Non-pigmented ciliary epithelial cell (primary cell): ENCODE measurements at regions not wholly inside any gene's neighbourhood (a gene's known extent, or its start where the extent isn't known, plus 50 kb on each side); places are given as distances from the start of the nearest gene placed in this dataset.
"Not testable (repeated sequence)": the region's sequence is repeated elsewhere in the genome, so short reads cannot be mapped to it uniquely, and the experiment has no call there.

Experiments
- DNase-seq: peaks from one replicate; pipeline ENCODE4 v3.0.0-alpha.2; 2010; ENCODE audit warnings: low read depth

DNA sequence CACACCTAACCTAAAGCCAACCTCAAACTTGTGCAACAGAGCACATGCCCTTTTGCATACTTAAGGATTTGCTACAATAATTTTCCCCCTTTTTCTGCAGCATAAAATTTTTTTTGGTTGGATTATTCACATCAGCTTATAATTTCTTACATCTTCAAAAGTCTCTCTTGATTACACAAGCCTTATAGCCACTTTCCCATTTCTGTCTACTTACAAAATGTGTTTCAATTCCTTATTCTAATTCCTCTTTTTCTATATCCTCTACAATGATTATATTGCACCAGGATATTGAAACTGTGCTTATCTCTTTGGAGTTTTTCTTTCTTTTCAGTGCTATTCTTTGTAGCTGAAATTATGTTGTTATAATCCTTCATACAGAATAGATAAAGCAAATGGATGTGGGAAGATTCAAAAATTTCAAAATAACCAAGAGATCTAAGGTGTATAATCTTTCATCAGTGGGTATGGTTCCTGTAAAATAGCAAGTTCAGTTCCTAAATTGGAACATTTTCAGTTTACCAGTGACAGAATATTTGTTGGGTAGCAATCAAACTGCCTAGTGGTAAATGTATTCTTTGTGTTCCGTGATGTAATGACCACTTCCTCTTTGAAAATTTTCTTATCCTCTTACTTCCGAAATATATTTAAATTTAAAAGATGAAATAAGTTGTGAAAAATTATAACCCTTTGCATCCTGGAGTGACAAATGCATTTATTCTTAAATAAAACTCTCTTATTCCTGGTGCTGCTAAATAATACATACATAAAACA lies 386.8 kb upstream of the CHD1 start:
- DNase-seq: no peak

DNA sequence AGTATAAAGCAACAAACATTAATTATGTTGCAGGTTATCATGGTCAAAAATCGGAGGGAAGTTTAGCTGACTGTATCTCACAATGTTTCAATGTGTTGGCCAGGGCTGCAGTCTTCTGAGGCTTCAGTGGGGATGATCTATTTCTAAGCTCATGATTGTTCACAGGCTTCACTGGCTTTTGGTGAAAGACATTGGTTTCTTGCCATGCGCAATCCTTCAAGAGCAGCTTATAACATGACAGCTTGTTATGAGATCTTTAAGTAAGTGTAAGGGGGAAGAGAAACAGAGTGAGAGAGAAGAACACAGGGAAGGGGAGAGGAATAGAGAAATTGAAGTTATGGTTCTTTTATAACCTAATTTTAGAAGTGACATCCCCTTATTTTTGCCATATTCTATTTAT lies 385.9 kb upstream of the CHD1 start:
- DNase-seq: no peak

DNA sequence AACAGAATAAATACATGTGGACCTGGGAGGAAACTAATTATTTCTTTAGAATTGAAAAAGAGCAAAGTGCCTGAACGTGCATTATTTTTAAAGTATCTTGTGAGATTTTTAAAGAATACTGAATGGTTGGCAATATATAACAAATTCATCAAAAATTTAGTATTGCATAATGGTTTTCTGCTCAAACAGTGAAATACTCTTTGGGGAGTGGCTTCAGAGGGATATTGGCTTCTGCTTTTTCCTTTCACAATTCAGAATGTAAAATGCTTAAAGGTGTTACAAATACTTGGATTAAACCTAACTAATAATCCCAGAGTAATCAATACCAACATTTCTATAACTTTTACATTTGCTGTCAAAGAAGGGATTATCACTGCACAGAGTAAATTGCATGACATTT lies 379.3 kb upstream of the CHD1 start:
- DNase-seq: no peak

DNA sequence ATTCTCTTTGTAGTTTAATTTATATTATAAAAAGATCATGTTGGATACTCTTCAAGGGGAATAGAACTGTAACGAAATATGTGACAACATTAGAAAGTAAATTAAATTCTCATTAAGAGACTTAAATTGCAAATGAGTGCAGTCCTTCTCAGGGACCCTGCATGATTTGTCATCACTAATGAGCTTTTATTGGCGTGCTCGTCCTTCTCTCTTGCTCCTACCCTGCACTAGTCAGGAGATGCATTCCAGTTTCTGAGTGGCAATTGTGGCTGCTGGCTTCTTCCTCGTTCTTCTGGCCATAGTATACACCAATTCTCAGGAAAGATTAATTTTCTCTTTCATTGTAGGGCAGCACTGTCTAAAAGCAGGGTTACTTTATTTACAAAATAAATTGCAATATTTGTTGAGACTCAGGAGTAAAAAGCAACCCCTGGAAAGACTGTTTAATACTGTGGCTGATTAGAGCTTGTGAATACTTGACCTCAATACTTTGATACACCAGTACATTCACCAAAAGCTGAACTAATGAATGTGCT lies 376.3 kb upstream of the CHD1 start:
- no peak for DNase-seq

DNA sequence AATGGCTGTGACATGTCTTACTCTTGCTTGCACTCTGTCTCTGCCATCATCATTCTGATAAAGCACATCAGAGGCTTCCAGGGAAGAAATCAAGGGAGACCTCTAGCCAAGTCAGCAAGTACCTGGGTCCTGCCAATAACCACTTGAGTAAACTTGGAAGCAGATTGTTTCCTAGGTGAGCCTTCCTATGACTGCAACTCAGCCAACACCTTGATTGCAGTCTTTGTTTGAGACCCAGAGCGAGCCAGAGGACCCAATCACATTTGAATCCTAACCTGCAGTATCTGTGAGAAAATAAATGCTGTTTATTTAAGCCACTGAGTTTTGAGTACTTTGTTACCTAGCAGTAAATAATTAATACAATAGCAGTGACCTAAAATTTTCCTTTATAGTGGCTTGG lies 356.8 kb upstream of the CHD1 start:
- no peak for DNase-seq

DNA sequence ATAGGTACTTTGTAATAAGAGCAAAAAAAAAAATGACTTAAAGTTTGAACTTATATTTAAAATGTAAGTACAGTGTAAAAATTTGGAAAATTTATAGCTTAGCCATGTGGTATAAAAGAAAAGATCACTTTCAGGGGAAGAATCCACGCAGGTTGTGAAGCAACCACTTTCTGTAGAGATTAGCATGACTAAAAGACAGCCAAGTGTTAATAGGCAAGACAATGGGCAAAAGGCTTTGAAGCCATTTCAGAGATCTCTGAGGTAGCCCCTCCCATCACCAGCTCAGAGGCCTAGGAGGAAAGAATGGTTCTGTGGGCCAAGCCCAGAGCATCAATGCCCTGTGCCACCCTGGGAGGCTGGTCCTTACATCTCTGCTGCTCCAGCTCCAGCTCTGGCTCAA lies 346.3 kb upstream of the CHD1 start:
- no peak for DNase-seq

DNA sequence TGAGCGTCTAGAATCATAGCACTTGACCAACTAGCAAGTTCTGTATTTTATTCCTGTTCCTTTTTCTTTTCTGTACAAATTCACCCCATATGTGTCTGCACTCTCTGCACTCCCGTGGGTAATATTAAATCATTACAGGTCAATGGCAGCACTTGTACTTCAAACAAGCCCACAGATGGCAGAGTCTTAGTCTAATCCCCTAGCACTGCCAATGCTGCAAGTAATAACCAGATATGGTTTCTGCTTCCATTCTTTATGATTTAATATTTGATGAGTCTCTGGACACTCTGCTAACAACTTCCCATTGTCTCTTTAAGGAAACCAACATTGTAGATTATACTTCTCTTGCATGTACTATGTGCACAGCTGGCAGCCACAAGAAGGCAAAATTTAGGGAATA lies 343.8 kb upstream of the CHD1 start:
- no peak for DNase-seq

DNA sequence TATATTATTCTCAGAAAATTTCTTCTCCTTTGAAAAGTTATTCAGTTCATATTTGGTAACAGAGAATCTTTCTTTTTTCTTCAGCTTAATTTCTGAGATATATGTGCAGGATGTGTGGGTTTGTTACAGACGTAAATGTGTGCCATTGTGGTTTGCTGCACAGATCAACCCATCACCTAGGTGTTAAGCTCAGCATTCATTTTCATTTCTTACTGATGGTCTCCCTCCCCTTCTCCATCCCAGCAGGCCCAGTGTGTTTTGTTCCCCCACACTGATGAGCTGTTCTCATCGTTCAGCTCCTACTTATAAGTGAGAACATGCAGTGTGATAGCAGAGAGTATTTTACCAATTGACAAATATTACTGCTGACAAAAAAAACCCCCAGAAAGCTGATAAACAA lies 330.0 kb upstream of the CHD1 start:
- no peak for DNase-seq

DNA sequence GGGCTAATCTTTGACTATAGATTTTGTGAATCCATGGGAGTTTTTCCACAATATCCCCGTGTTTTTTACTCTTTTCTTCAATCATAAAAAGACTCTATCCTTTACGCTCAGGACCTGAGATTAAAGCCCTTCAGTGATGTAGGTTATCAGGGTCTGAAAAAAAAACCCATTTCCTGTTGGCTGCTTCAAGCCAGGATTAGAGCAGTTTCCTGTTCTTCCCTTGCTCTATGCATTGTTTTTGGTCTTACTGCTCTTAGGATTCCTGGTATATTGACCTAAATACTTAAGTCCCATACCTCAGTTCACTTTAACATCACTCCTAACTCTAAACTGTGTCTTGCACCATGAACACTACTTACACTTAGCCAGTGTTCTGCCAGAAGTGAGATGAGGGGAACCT lies 319.3 kb upstream of the CHD1 start:
- no peak for DNase-seq

DNA sequence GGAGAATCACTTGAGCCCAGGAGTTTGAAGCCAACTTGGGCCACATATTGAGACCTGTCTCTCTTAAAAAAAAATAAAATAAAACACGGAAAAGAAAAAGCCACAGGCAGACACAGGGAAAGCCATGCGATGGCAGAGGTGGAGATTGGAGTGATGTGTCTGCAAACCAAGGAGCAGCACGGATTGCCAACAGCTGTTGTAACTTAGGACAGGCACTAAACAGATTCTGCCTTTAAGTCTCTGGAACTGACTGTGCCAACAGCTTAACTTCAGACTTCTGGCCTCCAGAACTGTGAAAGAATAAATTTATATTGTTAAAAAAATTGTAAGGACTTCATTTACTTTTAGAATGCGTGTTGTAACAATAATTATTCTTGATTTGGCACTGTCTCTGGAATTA lies 318.5 kb upstream of the CHD1 start:
- no peak for DNase-seq

DNA sequence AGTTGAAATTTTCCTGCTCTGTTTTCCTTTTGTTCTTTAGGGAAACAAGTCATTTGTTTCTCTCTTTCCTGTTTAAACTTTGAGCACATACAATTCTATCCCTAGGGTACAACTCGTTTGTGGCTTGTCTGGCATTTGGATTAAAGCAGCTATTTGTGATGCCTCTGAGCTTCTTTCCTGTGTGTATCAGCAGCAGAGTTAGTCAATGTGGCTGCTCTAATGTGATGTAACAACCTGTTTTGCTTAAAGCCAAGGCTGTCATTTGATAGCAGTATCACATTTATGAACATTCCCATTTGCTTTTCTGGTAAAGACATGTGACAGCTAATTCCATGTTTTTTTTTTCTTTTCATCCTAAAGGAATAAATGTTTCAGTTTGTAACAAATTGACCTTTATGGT lies 314.3 kb upstream of the CHD1 start:
- no peak for DNase-seq

DNA sequence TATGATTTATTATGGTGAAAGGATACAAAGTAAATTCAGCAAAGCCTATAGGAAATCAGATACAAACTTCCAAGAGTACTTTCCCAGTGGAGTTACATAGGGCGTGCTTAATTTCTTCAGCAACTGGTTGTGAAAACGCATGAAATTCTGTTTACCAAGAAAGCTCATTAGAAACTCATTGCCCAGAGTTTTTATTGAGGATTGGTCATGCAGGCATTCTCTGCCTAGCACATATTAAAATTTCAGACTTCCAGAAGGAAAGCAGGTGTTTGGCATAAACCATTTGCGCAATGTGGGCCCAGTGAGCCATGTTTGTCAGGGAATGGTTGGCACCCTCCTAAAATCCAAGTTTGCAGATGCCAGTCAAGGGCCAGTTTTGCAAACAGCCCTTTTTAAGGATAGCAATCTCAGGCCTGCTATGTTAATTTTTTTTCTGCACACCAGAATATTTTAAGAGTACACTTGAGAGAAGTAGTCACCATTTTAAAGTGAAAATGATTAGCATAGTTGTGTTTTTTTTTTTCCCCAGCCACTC lies 311.1 kb upstream of the CHD1 start:
- no peak for DNase-seq

DNA sequence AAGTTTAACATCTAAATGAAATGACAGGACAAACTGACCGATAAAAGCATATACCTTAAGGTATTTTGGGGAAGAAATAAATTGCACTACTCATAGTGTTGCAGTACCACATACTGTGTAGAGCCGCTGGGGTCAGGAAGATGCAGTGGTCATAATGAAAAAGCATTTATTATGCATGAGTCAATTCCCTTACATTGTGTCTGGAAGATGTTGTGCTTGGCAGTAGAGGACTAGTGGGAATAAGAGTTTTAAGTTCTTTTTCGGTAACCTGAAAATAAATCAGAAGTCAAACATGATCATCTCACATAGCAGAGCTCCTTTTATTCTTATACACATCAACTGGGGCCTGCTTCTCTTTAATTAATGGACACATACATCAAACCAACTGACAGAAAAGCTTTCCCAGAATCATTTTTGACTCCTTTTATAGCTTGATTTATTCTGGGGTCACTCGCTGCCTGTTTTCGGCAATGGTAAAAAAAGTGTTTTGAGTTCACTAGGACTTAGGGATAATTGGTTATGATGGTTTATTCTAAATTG lies 262.5 kb upstream of the CHD1 start:
- no peak for DNase-seq

DNA sequence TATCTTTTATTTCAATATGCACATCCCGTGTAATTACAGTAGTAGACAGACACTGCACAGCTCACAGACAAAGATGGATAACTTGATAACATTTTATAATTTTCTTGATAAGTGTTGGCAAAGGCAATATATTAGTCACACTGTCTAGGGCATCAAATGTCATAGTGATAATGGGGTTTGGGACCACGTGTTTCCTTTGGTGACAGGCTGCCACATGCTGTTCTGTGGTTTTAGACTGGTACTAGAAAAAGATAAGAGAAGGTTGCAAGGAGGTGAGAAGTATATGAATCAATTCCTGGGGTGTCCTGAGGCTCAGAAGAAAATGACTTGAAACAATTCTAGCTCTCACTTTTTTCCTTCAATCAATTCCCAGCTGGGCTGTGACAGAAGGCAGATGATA lies 258.8 kb upstream of the CHD1 start:
- no peak for DNase-seq

DNA sequence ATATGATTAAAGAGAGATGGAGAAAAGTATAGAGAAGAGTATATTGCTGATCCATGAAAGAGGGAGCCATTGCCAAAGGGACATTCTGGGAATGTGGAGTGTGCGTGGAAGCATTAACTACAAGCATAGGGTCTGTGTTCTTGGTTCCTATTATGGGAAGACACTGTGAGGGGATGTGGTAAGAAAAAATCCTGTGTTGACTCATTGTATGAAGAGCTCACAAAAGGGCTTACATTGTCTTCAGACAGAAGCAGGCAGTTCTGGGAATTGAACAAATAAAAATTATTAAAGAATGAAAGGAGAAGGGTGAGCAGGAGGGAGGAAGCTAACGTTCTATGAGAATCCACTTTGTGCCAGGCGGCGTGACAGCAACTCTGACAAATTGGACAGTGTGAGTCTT lies 250.4 kb upstream of the CHD1 start:
- DNase-seq: no peak

DNA sequence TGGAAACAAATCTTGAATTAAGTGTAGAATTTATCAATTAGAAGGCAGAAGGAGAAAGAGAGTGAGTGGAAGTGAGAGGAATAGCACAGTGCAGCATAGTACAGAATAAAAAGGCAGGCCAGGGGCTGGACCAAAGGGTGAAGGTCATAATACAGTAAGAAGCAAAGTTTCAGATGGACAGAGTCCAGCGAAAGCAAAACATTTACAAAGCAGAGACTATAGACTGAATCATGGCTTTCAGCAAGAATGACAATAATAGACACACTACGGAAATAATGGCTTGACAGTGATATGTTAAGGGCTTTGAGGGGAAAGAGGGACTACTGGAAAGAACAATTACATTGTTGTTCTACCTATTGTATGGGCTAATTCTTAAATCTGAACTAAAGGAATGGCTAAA lies 249.0 kb upstream of the CHD1 start:
- DNase-seq: no peak

DNA sequence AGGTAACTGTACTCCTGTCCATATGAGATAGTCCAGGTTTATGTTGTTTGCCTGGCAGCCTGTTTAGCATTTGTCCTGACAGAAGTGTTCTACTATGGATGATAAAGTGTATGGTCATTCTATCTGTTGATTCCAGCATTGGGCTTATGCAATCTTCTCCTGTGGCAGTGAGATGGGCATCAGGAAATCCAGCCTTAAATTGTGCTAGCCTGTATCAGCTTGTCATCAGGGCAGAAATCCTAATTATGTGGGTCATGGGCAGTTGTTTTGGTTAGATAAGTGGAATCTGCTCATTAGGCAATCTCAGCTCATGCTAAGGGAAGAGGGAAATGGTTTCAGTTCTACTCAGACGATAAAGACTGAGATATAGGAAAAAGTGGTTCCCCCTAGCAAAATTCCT lies 247.4 kb upstream of the CHD1 start:
- DNase-seq: no peak

DNA sequence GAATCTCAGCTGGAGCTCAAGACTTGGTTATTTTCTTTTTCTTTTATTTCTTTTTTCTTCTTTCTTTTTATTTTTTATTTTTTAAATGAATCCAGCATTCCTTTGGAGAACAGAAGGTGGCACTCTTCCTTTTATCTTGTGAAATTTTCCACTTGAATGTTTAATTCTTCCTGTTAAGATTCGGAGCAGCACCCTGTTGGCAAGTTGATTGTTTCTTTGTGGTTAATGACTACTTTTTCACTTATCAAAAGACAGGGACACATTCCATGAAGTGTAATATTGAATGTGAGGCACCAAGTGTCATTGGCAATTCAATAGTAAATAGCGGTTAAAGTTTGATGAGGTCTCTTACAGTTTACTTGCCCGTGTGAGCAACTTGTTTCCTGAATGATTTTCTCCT lies 240.5 kb upstream of the CHD1 start:
- no peak for DNase-seq

DNA sequence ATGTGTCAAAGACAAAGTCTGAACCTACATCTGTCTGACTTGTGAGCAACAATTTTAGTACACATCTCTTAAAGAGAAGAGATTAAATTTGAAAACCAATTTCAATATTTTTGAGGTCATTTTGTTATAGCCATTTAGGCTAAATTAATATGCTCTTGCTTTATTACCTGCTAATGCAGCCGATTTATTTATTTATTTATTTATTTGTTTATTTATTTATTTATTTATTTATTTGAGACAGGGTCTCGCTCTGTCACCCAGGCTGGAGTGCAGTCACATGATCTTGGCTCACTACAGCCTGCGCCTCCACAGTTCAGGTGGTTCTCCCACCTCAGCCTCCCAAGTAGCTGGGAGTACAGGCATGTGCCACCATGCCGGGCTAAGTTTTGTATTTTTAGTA lies 232.7 kb upstream of the CHD1 start:
- not testable (repeated sequence) for DNase-seq

DNA sequence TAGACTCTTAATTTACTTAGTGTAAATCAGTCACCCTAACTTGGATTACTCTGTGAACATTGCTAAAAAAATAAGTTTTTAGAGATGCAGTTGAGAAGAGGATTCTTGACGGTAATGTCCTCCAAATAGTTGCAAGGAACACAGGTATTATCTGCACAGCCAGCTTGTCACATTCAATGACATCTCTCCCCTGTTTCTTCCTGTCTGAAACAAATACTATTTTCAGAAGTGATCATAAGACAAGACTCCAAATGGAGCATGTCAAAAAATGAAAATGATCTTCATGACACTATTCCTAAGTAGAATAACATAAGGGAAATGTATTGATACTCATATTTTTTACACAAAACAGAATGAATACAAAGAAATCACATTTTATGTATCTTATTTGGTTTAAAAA lies 227.9 kb upstream of the CHD1 start:
- no peak for DNase-seq

DNA sequence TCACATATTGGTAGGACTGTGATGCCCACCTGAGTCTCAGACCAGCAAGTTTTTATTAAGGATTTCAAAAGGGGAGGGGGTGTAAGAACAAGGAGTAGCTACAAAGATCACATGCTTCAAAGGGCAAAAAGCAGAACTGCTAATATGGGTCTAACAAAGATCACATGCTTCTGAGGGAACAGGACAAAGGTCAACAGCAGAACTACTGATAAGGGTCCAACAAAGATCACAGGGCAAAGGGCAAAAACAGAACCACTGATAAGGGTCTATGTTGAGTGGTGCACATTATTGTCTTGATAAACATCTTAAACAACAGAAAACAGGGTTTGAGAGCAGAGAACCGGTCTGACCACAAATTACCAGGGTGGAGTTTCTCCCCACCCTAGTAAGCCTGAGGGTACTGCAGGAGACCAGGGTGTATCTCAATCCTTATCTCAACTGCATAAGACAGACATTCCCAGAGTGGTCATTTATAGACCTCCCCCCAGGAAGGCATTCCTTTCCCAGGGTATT lies 214.5 kb upstream of the CHD1 start:
- DNase-seq: not testable (repeated sequence)

DNA sequence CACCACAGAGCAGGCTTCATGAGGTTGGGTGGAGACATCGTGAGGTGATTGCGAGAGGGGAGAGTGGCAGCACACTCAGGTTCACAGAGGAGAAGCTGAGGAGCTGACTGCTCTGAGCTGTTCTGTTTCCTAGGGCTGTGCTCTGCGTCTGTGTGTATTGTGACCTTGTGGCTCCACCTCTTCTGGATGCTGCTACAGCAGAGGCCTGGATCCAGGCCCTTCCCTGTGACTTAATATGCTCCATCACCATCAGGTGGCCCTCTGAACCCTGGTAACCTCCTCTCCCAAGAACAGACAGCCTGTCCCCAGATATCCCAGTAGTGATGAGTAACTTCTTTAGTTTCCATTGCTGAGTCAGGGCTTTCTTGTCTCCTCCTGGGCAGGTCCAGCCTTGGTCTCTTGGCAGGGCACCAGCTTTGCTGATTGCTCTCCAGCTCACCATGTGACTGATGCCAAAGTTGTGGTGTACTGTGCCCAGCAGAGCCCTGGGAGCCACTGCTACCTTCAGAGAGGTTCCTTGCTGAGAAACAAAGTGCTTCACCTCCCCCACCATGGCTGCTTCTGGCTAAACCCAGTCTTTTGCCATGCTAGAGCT lies 212.8 kb upstream of the CHD1 start:
- DNase-seq: no peak

DNA sequence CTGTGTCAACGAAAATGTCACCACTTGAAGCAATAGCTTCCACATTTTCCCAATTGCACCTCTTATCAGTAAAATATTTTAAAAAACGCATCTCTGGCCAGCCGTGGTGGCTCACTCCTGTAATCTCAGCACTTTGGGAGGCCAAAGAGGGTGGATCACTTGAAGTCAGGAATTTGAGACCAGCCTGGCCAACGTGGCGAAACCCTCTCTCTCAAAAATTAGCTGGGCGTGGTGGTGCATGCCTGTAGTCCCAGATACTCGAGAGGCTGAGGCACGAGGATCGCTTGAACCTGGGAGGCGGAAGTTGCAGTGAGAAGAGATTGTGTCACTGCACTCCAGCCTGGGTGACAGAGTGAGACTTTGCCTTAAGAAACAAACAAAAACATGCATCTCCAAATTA lies 210.1 kb upstream of the CHD1 start:
- DNase-seq: no peak
